Activated T-cell treated with anti-CD3 and anti-CD28 coated beads for 24 hours (primary cell): ENCODE measurements at regions not wholly inside any gene's neighbourhood (a gene's known extent, or its start where the extent isn't known, plus 50 kb on each side); places are given as distances from the start of the nearest gene placed in this dataset.
"Not testable (repeated sequence)": the region's sequence is repeated elsewhere in the genome, so short reads cannot be mapped to it uniquely, and the experiment has no call there.

Experiments
- DNase-seq: peaks from one replicate; pipeline ENCODE4 v3.0.0-alpha.2; 2020; ENCODE audit warnings: low read depth

DNA sequence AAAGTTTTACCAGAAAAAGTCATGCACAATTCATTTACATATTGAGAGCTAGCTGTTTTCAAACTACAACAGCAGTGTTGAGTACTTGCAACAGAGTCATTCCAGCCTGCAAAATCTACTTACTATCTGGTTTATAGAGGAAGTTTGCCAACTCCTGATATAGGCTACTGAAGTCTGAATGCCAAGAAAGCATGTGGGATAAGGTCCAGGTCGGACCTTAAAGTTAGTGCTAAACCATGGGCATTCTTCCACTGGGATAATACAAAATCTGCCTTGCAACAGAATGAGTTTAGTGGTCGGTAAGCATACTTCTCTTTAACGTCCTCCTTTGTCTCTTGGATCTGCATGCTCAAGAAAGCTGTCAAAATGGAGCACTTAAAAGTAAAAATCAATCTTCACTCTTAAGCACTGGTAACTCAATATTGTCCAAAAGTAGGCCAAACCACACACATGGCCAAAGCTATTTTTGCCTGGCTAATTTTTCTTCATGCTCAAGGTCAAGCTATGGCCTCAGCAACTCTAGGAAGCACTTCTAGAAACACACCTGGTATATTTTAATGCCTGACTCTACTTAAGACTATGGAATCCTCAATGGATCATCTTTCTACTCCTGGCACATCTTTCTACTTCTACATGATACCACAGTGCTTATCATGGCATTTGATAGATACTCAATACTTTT, 364.9 kb upstream of the KITLG start:
- no peak for DNase-seq

DNA sequence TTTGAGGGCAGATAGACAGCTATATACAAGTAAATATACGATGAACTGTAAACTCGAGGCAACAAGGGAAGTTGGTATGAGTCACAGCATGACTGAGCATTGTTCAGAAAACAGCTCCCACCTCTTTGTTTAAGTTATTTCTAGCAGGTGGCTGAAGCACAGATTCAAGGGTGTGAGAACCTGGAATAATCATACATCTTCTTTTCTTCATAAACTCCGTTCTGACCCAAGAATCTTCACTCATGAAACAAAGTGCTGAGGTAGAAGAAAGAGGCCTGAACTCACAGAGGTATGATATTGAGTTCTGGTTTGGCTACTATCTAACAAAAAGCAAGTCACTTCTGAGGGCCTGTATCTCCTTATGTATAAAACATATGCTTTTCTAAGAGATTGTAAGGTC, 364.1 kb upstream of the KITLG start:
- DNase-seq = no peak

DNA sequence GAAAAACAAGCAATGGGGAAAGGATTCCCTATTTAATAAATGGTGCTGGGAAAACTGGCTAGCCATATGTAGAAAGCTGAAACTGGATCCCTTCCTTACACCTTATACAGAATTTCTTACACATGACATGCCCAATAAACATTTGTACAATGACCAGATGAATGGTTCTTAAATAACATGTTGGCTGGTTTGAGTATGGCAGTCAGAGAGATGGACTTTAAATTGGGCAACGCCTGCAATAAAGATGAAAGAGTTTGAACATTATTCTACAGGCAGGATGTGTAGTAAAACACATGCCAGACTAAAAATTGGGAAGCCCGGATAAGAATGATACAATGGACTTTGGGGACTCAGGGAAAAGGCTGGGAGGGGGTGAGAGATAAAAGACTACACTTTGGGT, 360.6 kb upstream of the KITLG start:
- DNase-seq = no peak

DNA sequence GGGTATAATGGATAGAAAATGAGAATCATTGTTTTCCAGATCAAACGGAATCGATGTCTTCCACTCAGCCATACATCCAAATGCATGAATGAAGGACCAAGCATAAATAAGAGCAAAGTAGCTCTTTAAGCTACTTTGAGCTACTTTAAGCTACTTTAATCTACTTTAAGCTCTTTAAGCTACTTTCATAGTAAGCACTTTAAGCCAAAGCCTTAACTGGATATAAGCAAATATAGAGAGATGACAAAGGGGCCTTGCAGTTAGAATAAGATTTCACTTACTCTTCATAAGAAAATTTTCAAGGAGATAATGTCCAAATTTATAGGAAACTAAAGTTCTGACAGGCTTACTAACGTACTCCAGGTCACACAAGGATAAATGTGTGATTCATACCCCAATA, 355.6 kb upstream of the KITLG start:
- no peak for DNase-seq

DNA sequence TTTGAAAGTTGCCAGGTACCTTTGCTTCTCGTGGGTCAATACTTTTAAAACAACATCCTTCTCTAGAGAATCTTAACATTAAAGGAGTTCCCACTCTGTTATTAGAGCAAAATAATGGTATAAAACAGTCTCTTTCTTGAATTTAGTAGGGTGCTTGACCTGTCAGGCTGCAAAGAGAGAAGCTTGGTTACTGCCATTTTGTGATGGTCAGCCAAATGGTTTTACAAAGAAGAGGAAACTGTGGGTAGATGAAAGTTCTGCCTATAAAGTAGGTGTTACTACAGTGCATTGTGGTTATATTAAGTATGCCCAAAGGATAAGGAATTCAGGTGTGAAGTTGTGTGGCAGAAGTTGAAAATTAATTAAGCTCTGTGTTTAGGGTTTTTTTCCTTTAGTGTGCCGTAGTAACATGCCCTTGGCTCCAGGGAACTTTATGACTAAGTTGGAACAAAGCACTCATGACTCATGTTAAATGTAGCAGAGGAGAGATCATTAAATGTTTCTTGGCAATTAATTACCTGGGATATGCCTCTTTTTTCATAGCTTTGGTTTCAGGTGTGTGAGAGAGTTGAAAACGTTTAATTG, 354.0 kb upstream of the KITLG start:
- DNase-seq = no peak

DNA sequence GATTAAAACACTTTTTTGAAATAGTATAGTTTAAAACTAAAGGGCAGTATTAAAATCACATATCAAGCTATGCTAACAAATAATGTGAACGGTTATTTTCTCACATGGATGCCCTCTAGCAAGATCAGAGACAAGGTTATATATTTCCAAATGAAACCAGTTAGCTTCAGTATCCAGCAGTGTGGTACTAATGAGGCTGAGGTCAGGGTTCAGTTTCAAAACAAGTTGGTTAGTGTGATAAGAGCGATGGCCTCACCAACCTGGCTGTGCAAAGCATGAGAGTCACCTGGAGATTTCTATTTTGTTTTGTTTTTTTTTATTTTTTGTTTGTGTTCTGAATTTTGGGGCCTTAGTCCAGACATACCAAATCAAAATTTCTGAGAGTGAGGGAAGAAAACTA, 352.2 kb upstream of the KITLG start:
- DNase-seq = no peak

DNA sequence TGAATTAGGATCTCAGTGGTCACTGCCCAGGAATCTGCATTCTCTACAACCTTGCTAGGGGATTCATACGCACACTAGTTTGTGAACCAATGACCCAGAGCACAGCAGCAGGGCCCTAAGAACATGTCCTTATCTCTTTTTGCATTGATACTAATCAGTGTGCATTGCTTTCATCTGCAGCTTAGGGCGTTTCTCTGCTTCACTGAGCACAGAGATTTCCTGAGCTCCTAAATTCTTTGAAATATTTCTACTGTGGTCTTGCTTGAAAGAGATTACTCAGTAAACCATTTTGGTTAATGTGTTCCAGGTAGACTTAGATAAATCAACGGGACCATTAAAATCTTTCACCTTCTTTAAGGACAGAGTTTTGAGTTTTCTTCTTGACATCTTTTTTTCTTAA, 351.3 kb upstream of the KITLG start:
- no peak for DNase-seq

DNA sequence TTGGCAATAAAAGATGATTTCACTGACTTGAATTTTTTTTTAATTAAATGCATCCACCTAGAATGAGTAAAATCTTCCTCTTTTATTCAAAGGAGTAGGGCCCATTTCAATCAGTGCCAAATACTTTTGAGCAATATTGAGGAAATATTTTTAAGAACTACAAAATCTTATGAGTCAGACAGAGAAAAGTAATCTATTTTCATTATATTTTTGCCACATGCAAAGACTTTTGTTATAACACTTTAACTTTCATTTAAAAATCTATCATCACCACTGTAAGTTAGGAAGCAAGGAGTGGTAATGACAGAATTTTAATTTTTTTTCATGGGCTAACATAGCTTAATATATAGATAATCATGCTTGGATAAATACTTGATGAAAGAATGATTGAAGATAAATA, 345.2 kb upstream of the KITLG start:
- DNase-seq = no peak

DNA sequence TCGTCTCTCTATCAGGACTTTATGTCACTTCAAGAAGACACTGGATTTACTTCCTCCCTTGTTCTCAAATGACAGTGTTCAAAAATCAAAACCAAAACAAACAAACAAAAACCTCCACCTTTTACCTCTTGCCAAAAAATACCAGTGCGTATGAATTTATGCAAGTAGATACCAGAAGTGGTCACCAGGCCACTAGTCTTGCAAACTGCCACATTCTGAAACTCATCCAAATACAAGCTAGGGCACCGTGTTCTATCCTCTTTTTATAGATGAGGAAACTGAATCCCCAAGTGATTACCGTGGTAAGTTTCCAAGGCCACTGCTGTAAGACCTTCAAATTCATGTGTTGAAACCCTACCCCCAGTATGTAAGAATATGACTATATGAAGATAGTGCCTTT, 343.9 kb upstream of the KITLG start:
- DNase-seq = no peak

DNA sequence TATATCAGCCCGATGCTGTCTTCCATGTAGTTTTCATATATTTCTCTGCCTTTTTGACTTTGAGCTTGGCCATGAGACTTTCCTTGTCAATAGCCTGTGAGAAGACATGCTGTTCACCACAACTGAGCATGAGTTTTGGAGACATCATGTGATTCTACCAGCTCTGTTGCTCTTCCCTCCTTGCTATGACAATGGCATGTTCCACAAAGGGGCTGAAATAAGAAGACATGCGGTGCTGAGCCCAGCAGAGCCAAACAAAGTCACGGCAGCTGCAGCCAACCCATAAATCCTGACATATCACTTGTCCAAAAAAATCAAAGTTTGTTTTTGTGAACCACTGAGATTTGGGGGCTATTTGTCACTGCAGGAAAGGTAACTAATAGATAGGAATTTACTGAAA, 343.4 kb upstream of the KITLG start:
- no peak for DNase-seq

DNA sequence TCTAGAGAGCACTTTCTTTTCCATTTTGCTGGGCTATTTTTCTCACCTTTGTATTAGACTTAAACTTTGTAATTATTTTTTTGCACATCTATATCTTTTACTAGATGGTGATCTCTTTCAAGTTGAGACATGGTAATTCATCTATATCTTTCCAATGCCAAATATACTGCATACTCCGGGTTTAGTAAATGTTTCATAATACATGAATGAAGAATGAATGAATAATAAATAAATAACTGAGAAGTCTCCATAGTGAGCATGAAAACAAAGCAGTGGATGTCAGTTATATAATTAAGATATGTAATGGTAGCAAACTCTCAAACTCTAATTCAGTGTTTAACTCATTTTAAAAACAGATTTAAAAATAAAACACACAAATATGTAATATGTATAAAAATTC, 342.5 kb upstream of the KITLG start:
- no peak for DNase-seq

DNA sequence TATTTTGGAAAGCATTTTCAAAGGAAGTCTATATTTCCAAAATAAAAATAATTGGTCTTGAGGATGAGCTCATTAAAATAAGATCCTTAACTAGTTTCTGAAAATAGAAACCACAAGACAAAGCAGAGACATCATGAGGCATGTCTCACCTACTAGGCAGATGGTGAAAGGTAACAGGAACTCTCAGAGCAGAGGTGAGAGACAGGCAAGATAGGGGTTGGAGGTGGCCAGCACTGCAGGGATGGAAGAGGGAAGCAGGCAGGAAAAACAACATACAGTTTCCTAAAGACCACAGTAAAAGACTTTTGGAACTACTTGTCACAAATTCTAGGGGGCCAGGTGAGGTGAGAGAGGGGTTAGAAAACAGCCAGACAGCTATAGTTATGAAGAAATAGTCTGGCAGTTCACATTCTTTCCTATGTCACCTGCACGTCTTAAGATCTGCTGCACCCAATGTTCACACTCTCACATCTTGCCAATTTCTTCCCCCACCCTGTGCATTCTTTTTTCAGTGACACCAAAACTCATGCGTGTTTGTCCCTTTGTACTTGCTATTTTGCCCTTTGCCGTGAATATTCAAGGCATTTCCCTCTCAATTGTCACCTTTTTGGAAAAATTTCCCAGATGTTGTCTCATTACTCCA, 341.7 kb upstream of the KITLG start:
- DNase-seq = no peak

DNA sequence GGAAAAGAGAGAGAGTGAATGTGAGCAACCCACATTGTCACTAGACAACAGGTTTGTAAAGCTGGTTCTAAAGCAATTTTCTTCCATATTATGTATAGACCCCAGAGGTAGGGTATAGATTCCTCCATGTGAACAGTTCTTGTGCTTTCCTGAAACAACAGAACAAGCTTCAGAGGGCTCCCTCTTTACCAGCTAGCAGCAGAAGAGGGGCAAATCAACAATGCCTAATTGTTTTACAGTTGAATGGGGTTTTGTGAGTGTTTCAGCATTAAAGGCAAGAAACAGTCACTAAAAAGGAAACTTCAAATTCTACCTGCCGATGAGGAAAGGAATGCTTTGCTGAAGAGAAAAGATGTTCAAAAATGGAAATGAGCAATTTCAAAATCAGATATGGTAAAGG, 341.2 kb upstream of the KITLG start:
- DNase-seq = no peak

DNA sequence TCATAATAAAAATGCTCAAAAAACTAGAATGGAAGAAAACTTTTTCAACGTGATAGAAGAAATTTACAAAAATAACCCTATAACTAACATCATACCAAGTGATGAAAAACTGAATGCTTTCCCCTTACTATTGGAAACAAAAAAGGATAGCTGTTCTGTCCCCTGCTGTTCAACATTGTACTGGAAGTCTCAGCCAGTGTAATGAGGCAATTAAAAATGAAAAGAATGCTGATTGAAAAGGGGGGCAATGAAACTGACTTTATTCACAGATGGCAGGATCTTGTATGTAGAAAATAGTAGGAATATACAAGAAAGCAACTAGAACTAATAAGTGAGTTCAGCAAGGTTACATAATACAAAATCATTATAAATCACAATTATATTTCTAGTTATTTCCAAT, 337.9 kb upstream of the KITLG start:
- no peak for DNase-seq

DNA sequence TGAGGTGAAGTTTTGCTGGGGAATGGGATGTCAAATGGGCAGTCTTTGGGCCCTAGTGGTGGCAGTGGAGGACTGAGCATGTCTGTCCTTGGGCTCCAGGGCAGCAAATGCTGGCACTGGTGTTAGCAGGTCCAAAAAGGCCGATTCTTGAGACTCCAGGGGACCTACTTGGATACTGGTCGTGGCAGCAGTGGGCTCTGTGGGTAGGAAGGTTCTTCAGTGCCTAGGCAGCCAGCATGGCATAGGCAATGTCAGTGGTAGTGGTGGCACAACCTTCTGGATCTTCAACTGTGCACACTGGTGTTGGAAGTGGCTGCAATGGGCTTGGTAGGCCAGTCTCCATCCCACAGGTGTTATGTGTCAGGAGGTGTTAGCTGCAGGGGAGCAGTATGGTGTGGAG, 334.7 kb upstream of the KITLG start:
- DNase-seq = no peak

DNA sequence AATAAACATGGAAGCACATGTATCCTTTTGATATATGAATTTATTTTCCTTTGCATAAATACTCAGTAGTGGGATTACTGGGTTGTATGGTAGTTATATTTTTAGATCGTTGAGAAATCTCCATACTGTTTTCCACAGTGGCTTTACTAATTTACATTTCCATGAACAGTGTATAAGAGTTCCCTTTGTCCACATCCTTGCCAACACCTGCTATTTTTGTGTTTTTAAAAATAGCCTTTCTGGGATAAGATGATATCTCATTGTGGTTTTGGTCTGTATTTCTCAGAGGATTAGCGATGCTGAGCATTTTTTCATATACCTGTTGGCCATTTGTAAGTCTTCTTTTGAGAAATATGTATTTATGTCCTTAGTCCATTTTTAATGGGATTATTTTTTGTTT, 329.2 kb upstream of the KITLG start:
- no peak for DNase-seq

DNA sequence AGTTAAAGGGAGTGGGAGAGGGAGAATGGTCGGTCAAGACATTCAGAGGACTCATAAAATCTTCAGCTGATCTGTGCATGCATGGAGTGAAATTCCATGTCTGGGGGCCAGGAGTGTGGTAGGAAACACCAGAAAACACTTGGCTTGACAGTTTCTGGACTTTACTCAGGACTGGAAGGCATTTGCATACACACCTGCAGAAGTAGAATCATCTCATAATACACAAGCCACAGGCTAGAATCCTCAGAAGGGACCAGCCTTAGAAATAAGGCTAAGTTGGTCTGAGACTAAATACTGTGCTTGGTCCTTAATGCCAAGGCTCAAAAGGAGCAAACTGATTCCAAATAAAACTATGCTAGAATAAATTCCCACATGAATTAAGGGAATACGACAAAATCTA, 328.1 kb upstream of the KITLG start:
- no peak for DNase-seq

DNA sequence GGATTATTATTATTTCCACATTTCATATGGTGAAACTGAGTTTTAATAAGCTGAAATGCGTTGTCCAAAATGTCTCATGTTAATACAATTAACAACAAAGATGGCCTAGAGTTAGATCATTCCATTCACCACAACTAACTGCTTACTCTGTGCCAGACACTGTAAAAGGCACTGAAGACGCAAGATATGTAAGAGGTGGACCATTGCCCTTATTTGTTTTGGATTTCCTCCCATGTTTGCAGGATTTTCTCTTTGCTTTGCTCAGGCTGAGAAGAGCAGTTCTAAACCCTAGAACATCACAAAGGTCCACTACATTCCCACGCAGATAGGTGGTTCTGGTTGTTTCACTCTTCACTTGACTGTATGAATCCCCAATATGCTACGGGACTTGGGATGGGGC, 324.4 kb upstream of the KITLG start:
- no peak for DNase-seq

DNA sequence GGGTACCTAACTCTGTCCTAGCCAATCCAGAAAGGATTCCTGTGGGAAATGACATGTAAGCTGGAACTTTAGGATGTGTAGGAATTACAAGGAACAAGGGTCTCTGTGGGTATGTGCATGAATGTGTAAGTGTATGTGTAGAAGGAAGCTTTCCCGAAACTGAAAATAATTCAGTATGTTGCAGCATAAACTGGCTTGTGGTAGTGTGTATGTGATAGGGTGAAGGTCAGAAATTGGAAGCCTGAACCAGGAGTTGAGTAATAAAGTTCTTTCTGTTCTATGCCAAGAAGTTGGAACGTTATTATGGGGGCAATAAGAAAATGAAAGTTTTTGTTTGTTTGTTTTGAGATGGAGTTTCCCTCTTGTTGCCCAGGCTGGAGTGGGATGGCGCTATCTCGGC, 323.1 kb upstream of the KITLG start:
- DNase-seq = no peak

DNA sequence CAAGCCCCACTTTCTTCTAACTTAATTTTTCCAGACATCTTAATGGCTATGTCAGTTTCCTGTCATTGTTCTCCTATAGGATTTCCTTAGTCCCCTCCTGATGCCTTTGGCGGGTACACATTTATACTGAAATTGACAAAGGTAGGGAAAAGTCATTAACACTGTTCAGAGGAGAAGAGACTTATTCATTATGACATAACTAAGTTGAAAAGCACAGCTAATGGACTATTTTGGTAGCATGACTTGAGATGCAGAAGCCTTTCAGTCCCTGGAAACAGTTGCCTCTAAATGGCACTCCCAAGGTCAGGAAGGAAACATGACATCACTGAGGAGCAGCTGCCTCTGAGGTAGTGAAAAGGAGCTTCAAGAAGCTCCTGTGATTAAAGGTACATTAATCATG, 317.5 kb upstream of the KITLG start:
- no peak for DNase-seq

DNA sequence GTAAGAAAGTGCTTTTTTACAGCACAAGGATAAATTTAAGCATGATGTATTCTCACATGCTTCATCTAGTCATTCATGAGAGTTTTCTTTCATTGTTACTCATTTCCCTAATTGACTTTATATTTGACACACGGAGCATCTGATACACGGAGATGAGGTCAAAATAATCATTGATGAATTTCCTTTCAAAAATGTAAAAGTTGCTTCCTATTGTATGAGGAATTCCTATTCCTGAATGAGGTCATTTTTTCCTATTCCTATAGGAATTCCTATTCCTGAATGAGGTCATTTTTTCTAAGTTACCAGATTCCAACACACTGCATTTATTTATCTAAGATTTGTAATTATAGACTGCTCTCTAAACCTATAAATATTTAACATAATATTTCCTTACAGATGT, 316.7 kb upstream of the KITLG start:
- DNase-seq = no peak

DNA sequence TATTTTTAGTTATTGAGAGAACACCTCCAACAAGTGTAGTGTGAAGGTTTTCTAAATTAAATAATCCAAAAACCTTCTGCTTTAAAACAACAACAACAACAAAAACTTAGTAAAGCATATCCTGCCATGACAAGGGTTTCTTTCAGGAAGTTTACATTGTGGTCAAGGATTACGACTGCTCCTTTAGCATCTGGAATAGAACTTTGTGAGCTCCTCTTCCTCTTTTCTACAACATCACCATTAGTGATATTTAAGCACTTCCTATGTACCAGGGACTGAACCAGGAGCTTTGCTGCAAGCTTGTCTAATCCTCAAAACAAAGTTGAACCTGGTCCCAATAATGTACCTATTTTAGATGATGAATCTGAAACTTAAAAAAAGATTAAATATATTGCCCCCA, 315.4 kb upstream of the KITLG start:
- DNase-seq = no peak

DNA sequence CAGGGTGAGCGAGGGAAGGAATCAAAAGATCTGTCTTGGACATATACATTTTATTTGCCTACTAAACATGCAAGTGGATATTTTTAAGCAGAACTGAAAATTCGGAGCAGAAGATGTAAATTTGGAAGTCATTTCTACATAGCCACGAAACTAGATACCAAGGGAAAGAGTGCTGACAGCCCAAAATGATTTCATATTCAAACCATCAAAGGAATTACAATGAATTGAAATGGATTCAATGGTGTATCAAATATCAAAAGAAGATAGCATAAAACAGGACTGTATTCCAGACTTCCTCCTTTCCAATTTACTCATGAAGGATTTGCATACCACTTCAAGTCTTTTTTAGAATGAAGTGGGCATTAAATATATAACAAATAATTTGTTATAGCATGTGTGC, 313.5 kb upstream of the KITLG start:
- no peak for DNase-seq

DNA sequence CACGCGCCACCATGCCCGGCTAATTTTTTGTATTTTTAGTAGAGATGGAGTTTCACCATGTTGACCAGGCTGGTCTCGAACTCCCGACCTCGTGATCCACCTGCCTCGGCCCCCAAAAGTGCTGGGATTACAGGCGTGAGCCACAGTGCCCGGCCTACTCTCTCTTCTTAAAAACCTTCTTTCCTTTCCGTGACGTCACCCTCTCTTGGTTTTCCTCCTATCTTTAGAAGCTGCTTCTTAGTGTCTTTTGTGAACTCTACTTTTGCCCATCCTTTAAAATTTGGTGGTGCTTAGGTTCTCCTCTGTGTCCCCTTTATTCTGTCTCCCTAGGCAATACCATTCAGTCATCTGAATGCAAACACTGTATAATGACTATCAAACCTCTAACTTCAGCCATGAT, 311.2 kb upstream of the KITLG start:
- not testable (repeated sequence) for DNase-seq
